Left forelimb (tissue), 1 donor: ENCODE measurements at regions not wholly inside any gene's neighbourhood (a gene's known extent, or its start where the extent isn't known, plus 50 kb on each side); places are given as distances from the start of the nearest gene placed in this dataset.
"Not testable (repeated sequence)": the region's sequence is repeated elsewhere in the genome, so short reads cannot be mapped to it uniquely, and the experiment has no call there.

Source experiments
- DNase-seq: peaks from one replicate; pipeline ENCODE4 v3.0.0-alpha.2; 2018; ENCODE audit warnings: low spot score

DNA sequence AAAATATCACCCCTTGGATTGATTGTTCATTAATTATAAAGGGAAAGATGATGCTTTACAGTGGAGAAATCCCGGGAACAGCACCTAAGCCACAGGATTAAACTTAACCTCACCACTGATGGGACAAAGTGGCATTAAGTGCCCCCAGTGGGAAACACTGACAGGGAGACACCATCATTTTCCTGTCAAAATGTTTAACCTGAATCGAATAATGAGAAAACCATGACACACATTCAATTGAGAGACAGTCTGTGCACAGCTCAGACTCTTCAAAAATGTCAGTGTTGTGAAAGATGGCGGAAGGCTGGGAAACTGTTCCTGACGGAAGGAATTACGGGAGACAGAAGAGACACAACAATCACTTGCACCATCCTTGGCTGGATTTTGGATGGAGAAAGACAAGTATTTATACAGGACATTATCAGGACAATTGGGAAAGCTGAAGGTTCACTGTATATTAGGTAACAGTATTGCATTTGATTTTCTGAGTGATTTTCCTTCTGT, 111.8 kb upstream of the ASB18 start:
- DNase-seq = no peak

DNA sequence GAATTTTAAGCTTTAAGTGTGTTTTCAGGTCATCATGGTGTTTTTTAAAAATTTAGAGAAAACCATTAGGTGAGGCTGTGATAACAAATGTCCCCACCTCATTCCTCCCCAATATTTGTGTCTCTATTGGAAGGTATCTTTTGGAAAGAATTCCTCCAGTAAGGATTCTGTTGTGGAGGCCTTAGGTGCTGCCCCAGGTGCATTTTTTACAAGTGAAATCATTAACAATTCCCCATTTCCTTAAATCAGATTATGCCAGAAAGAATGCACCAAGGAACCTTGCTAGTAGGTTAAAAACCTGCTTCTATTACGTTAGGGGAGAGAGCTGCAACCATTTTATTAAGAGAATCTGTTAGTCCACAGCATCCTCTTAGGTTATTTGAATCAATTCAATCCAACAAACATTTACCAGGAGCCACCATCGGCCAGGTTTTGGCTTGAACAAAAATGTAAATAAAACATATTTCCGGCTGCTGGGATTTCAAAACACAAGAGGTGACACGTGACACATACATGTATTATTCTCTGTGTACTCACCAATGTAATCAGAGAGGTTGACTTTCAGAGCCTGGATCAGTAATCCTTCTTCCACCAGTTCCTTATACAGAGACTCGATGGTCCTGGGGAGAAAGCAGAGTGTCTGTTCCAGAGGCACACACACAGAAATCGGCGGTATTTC, 112.5 kb upstream of the ASB18 start:
- DNase-seq = no peak

DNA sequence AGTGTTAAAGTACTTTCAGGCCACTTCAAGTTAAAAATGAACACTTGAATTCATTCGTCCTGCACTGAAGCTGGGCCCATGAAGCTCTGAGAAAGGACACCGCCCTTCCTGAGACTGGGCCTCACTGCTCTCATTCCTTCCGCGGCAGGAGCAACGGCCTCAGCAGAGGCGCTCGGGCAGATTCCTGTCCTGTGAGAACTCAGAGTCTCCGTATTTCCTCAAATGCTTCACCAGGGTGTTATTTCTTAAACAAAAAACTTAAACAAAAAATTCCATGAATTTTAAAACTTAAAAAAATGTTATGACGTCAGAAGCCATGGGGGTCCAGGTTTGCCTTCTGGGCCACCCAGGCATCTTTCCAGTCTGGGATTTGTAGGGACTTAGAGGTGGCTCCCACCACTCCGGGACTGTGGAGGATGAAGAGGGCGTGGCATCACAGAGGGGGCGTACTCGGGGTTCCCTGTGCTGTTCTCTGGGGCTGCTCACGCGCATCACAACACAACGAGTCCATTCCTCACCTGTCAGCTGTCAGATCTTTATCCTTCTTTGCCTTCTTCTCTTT, 115.9 kb upstream of the ASB18 start:
- peak; percentile 33 for DNase-seq

DNA sequence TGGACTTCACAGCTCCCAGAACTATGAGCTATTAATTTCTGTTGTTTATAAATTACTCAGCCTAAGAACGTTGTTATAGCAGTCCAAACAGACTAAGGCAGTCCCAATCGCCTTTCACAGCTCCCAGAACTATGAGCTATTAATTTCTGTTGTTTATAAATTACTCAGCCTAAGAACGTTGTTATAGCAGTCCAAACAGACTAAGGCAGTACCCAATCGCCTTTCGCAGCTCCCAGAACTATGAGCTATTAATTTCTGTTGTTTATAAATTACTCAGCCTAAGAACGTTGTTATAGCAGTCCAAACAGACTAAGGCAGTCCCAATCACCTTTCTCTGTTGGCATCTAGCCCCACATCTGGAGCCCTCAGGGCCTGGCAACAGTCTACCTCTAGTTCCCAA, 117.0 kb upstream of the ASB18 start:
- DNase-seq = not testable (repeated sequence)

DNA sequence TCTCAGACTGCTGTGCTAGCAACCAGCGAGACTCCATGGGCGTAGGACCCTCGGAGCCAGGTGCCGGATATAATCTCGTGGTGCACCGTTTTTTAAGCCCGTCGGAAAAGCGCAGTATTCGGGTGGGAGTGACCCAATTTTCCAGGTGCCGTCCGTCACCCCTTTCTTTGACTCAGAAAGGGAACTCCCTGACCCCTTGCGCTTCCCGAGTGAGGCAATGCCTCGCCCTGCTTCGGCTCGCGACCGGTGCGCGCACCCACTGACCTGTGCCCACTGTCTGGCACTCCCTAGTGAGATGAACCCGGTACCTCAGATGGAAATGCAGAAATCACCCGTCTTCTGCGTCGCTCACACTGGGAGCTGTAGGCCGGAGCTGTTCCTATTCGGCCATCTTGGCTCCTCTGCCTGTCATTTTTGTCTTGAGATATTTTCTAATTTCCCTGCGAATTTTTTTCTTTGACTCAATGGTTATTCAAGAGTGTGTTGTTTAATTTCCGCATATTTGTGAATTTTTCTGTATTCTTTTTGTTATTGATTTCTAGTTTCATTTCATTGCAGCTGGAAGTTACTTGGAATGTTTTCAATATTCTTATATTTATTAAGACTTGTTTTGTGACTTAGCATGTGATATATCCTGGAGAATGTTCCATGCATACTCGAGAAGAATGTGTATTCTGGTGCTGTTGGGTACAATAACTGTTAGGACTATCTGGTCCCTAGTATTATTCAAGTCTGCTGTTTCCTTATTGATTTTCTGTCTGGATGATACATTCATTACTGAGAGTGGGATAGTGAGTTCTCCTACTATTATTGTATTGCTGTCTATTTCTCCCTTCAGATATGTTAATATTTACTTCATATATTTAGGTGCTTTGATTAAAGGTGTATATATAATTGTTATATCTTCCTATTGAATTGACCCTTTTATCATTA, 125.3 kb upstream of the ASB18 start:
- DNase-seq = not testable (repeated sequence)

DNA sequence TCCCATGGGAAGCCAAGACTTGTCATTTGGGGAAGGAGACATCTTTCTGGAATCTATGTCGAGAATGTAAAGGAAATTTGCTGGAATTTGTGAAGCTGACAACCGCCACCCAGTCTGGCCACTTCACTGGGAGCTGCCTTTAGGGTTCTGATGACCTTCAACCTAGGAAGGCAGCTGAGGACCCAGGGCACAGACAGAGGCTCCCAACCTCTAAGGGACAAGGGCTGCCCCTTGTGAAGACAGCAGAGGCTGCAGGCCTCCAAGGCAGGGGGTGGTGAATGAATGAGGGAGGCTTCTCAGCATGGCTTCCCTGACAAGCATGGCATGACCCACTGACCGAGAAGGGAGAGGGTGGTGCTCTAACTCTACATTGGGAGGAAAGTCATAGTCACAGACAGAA, 128.9 kb upstream of the ASB18 start:
- DNase-seq = no peak

DNA sequence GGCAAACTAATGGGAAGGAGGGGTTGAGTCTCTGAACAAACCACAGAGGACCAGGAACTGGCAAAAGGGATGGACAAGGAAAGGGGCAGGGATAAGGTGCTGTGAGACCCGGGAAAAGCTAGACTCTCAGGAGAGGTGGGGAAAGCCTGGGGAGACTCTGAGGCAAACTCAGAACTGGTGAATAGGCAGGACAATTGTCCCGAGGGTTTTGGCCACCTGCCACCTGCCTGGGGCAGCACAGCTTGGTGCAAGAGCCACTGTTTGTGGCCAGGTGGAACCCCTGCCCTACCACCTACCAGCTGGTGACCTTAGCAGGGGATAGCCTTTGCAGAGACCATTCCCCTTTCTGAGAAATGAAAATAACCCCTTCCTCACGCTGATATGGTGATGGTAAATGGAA, 129.4 kb upstream of the ASB18 start:
- DNase-seq = no peak

DNA sequence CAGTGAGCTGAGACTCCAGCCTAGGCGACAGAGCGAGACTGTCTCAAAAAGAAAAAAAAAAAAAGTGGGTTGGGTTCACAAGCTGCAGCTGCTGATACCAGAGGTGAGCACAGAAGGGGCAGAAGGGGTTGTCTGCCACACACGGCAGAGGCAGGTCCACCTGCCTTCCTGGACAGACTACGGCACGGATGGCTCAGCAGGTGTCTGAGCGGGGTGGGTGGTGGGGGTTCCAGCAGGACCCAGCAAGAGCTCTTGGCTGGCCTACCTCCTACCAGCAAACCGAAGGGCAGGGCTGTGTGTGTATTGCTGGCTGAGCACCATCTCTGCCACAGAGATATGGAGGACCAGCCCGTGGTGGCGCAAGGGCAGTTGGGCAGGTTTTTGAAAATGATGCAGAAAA, 130.4 kb upstream of the ASB18 start:
- no peak for DNase-seq

DNA sequence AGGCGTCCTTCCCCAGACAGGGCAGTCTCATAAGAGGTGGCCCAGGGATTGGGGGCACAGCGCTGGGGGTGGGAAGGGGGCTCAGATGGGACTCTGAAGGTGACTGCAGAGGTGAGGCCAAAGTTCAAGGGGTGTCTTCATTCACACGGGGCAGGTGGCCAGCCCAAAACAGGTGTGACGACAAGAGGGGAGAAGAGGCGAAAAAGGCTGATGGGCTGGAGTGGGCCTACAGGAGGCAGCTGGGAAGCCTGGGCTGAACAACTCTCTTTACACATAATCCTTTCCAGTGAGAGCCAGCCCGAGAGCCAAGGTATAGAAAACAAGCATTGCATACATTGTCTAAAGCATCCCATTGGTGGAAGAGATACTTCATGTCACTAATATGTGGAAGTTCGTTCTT, 130.9 kb upstream of the ASB18 start:
- no peak for DNase-seq

DNA sequence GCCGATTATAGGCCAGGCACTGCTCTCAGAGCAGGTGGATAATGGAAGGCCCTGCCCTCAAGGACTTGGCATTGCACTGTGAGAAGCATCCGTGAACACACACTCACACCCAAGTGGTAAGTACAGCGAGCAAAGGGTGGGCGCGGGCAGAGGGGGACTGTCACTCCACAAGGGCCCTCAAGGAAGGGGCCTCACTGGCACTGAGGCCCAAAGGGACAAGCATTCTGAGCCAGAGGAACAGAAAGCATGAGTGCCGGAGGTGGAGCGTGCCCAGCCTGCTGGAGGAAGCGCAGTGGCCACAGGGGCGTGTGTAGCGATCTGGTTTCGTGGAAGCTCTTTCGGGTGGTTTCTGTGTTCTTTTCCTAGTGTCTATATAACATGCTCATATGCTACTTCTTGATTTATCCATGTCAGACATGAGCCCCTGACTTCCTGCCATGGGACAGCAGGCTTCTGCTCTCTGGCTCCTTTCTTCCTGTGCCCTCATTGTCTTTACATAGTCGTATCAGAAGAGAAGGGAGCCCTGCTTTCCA, 132.7 kb upstream of the ASB18 start:
- no peak for DNase-seq

DNA sequence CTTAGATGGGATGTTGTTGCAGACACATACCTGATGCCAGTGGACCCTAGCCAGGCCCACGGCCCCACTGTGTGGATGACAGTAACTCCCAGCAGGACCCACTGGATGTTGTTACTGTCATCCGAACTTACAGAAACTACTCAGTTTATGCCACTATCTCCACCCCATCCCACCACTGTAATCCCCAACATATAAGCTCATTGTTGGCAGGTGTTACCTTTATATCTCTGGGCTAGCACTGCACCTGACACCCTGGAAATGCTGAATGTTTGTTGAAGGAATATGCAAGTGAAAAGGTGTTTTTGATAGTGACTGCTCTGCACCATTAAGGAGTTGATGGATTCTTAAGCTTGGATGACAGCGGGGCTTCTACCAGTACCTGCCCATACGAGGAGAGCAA, 133.5 kb upstream of the ASB18 start:
- DNase-seq = no peak

DNA sequence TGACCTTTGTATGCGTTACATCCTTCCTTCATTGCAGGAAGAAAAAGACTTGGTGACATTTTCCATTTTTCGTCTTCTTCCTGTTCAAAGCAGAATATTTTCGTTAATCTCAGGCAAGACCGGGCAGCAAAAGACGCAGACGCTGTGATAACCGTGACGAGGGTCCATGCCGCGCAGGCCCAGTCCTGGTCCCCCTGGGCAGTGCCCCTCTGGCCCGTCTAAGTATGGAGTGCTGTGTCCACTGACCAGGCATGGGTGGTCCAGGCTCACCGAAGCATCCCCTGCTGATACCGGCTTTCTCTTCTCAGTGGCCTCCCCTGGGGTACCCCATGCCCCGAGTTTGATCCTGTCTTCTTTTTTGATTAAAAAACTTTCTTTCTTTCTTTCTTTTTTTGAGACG, 135.2 kb upstream of the ASB18 start:
- no peak for DNase-seq

DNA sequence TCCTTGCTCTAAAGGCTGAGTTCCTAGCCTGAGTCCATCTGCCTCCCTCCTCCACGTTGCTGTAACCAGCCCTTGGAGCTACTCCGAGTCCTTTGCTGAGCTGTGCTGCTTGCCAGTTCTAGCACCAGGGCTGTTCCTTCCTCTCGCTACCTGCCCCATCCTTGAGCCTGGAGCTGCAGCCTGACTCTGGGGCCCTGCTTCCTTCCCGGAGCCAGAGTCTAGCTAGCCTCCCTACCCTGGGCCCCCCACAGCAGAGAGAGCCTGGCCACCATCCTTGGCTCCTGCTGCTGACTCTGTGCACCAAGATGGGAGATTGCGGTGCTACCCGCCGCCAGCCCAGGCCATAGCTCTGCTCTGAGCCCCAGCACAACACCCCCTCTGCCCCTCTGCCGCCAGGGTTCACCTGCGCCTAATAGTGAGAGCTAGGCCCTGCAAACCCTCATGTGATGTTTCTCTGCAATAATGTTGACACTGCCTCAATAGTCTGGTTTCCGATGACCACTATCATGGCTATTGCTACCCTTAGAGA, 135.9 kb upstream of the ASB18 start:
- DNase-seq = no peak

DNA sequence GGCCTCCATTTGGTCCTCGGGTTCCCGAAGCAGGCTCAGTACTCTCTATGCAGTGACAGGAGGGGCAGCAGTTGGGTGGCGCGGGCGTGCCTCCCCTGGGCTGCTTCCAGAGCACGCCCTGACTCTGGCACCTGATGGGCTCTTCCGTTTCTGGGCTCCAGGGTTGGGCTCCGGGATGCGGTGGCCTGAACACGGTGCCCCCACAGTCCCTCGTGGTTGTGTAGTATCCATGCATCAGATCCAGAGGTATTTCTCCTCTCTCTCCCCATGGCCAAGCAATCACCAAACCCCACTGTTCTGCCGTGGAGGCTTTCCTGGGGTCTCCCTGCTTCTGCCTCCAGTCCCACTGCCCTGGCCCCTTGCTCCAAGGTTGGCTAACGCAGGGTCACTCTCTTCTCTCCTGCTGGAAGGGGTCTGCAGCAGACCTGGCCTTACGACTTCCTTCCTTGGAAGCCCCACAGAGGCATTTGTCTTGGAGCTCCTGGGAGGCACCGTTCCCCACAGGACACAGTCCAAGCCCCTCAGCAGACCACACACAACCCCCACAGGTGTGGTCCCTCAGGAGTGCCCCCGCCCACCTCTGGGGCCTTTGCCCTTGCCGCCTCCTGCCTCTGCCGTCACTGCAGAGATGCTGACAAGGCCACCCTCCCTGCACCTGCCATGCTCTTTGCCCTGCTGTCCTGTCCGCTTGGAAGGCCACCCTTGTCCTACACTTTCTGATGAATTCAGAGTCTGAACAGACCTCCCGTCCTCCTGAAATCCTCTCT, 136.6 kb upstream of the ASB18 start:
- no peak for DNase-seq

DNA sequence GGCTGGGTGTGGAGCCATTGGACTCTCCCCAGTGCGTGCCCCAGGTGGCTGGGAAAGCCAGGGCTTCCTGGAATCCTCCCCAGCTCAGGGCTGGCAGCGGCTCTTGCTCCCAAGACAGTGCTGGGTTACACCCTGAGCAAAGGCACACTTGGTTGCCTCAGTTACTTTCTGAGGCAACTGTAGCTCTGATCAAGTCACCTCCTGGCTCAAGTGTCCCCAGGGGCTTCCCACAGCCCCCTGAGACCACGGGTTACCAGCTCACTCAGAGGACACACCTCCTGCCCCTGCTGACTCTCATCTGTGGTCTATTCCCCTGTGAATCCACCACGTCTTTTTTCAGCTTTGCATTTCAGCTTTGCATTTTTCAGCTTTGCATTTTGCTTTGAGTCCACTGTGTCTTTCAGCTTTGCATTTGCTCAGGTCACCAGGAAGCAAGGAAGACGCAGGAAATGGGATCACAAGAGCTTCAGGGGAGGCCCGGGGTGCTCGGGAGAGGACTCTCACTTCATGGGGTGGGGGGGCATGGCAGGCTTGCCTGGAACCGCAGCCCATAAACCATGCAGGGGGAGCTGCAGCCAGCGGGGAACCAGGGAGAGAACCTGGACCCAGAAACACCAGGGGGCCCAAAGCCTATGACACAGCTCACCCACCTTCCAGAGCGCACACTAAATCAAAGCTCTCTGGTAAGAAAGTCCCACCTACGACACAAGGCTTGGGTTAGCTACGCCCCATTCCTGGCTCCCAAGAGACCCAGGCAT, 138.0 kb upstream of the ASB18 start:
- no peak for DNase-seq

DNA sequence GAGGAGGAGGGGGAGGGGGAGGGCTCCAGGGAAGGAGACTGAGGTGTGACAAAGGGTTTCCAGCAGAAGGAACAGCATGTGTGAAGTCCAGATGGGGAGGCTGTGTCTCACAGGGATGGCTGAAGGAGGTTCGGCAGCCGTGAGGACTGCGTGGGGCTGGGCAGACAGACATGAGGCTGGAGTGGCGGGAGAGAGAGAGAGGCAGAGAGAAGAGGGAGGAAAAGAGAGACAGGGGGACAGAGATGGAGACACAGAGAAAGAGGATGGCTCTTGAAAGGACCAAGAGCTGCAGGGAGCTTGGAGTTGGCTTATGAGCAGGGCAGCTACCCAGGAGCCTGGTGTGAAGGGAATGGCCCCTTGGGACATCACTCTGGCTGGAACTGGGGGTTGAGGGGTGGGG, 138.9 kb upstream of the ASB18 start:
- no peak for DNase-seq

DNA sequence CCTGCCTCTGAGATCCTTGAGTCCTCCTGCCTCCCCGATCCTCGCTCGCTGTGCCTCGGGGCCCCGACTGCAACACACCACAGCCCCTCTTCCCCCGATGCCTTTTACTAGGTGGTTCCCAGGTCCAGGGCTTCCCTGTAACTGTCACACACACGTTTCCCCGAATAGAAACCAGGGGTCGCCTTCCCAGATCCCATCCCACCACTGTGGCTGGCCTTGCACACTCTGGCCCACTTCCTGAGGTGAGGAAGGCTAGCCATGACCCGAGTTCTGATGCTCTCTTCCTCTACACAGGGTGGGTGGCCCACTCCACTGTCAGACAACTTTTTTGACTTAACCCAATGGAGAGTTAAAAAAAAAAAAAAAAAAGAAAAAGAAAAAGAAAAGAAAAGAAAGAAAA, 139.6 kb upstream of the ASB18 start:
- DNase-seq = no peak

DNA sequence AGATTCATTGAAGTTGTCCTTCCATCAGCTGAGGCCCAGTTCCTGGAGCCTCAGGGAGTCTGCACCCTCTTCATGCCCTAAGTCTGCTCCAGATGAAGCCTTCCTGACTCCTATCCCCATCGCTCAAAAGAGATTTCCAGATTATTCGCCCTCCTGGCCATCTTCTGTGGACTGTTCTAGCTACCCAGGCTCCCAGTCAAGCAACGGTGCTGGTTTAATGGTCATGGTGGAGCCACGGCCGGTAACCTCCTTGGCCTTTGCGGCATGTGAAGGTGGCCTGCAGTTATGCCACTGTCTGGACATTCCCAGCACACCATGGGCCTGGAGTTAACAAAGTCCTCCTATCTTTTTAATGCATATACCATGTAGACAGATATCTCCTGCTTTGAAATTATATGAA, 140.1 kb upstream of the ASB18 start:
- no peak for DNase-seq

DNA sequence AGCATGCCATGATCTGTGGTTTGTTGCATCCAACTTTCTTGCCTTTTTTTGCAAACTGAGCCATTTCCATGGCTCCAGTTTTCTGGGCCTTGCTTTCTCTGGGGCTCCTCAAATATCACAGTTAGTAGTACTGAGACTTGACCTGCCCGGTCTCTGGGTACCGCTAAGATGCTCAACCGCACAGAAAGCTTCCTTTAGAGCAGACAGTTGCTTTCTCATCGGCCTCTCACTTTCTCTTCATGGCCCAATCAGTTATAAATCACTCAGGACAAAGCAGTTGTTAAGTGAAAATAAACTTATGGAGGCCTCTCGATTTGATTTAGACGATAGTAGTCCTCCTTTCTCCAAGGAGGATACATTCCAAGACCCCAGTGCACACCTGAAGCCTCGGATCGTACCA, 141.2 kb upstream of the ASB18 start:
- DNase-seq = no peak

DNA sequence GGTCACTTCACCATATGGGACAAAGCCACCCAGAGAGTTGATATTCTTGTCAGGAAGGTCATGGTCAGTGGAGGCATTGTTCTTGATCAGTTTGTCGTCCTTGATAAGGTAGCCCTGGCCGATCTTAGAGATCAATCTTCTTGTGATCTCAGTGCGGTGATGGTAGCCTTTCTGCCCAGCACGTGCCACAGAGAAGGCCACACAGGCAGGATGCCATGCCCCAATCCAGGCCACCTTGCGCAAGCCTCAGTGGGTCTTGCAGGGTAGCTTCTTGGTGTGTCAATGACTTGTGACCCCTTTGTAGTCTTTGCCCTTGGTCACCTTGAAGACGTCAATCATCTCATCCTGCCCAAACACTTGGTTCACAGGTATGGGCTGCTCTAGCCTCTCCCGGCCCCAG, 143.9 kb upstream of the ASB18 start:
- no peak for DNase-seq

DNA sequence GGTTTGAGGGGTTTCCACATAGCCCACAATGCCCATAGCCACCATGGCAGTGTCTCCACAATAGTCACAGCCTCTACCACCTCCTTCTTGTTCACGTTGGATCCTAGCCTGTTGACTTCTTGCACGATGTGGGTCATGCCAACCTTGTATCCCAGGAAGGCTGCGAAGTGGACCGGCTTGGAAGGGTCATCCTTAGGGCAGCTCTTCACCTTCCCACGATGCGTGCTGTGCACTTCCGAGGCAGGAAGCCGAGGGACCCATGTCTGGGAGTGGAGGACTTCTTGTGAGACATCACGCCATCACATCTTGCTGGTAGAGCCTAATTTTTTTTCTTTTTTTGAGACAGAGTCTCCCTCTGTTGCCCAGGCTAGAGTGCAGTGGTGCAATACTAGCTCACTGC, 144.6 kb upstream of the ASB18 start:
- DNase-seq = no peak
